WTC11 (cell line): ENCODE measurements at regions not wholly inside any gene's neighbourhood (a gene's known extent, or its start where the extent isn't known, plus 50 kb on each side); places are given as distances from the start of the nearest gene placed in this dataset.
A peak's percentile ranks its signal among the peaks of the same experiment; 100 is the strongest.

Experiments
- ATAC-seq: fragments of 200-7000 bp; cut with Tn5 transposase; 2 replicates; pipeline ENCODE4 v1.10.0; 2021; ENCODE audit warnings: mild to moderate bottlenecking, moderate library complexity
- CTCF ChIA-PET: fragments of 300-600 bp; sonication (Branson Sonifier 250); formaldehyde crosslinking; loops from one replicate; lab custom pipeline; 2021; ENCODE audit warnings: antibody characterized with exemption; lab: Charles Lee
- POLR2A ChIA-PET: fragments of 350-600 bp; sonication (Branson Sonifier 250); formaldehyde crosslinking; loops from one replicate; lab custom pipeline; 2021; ENCODE audit warnings: antibody characterized with exemption; lab: Charles Lee
- DNase-seq: peaks from one replicate; pipeline ENCODE4 v3.0.0; 2021; ENCODE audit warnings: low spot score
- H3K27ac Mint-ChIP-seq: 2 replicates; pipeline ENCODE4 v1.8.0; 2021; ENCODE audit warnings: mixed read lengths
- H3K27me3 Mint-ChIP-seq: 2 replicates; pipeline ENCODE4 v1.8.0; 2021; ENCODE audit warnings: low read depth, mild to moderate bottlenecking, moderate library complexity, mixed read lengths
- H3K36me3 Mint-ChIP-seq: 2 replicates; pipeline ENCODE4 v1.8.0; 2021; ENCODE audit warnings: mixed read lengths
- H3K4me1 Mint-ChIP-seq: 2 replicates; pipeline ENCODE4 v1.8.0; 2022; ENCODE audit warnings: mixed read lengths
- H3K4me3 Mint-ChIP-seq: 2 replicates; pipeline ENCODE4 v1.8.0; 2021; ENCODE audit warnings: mild to moderate bottlenecking, moderate library complexity, mixed read lengths
- H3K9me3 Mint-ChIP-seq: 2 replicates; pipeline ENCODE4 v1.8.0; 2021; ENCODE audit warnings: mixed read lengths
- GABPB1 ChIP-seq: sonication (generic); formaldehyde crosslinking; IDR thresholded peaks from 2 replicates; pipeline ENCODE4 v1.8.1; 2023; ENCODE audit warnings: mild to moderate bottlenecking, missing genetic modification reagents
- GTF2I ChIP-seq: fragments of 250-450 bp; sonication (Bioruptor Pico); conservative IDR thresholded peaks from 2 replicates; pipeline ENCODE4 v1.4.0; 2021; ENCODE audit warnings: mild to moderate bottlenecking
- HMGA2 ChIP-seq: fragments of 250-450 bp; sonication (Bioruptor Pico); IDR thresholded peaks from 2 replicates; pipeline ENCODE4 v1.4.0; 2021; ENCODE audit warnings: mild to moderate bottlenecking, moderate library complexity
- JUN ChIP-seq: sonication (generic); formaldehyde crosslinking; IDR thresholded peaks from 2 replicates; pipeline ENCODE4 v1.8.0; 2023; ENCODE audit warnings: mild to moderate bottlenecking, missing genetic modification reagents
- TEAD1 ChIP-seq: sonication (generic); formaldehyde crosslinking; IDR thresholded peaks from 2 replicates; pipeline ENCODE4 v1.8.0; 2022; ENCODE audit warnings: mild to moderate bottlenecking, missing genetic modification reagents
- TEAD4 ChIP-seq: sonication (generic); formaldehyde crosslinking; IDR thresholded peaks from 2 replicates; pipeline ENCODE4 v1.8.0; 2022; ENCODE audit warnings: mild to moderate bottlenecking, missing genetic modification reagents
- ZBTB21 ChIP-seq: sonication (generic); formaldehyde crosslinking; IDR thresholded peaks from 2 replicates; pipeline ENCODE4 v1.8.1; 2023; ENCODE audit warnings: mild to moderate bottlenecking, missing genetic modification reagents, borderline replicate concordance
- ZNF396 ChIP-seq: fragments of 250-450 bp; sonication (Bioruptor Pico); IDR thresholded peaks from 2 replicates; pipeline ENCODE4 v1.8.0; 2021; ENCODE audit warnings: mild to moderate bottlenecking, moderate library complexity, borderline replicate concordance
- TF ChIP-seq, protein P1 (sequence below): sonication (generic); formaldehyde crosslinking; conservative IDR thresholded peaks from 2 replicates; pipeline ENCODE4 v1.8.1; 2023; ENCODE audit warnings: mild to moderate bottlenecking, low read depth, missing genetic modification reagents, moderate library complexity
- TF ChIP-seq, protein P2 (sequence below): sonication (generic); formaldehyde crosslinking; IDR thresholded peaks from 2 replicates; pipeline ENCODE4 v1.8.1; 2023; ENCODE audit warnings: mild to moderate bottlenecking, missing genetic modification reagents
- TF ChIP-seq, protein P3 (sequence below): fragments of 250-450 bp; sonication (Bioruptor Pico); conservative IDR thresholded peaks from 2 replicates; pipeline ENCODE4 v1.9.0; 2021; ENCODE audit warnings: mild to moderate bottlenecking
- TF ChIP-seq, protein P4 (sequence below): sonication (generic); formaldehyde crosslinking; IDR thresholded peaks from 2 replicates; pipeline ENCODE4 v1.8.0; 2022; ENCODE audit warnings: mild to moderate bottlenecking, missing genetic modification reagents
- TF ChIP-seq, protein P5 (sequence below): sonication (generic); formaldehyde crosslinking; IDR thresholded peaks from 2 replicates; pipeline ENCODE4 v1.8.0; 2023; ENCODE audit warnings: missing genetic modification reagents, mild to moderate bottlenecking, borderline replicate concordance

DNA sequence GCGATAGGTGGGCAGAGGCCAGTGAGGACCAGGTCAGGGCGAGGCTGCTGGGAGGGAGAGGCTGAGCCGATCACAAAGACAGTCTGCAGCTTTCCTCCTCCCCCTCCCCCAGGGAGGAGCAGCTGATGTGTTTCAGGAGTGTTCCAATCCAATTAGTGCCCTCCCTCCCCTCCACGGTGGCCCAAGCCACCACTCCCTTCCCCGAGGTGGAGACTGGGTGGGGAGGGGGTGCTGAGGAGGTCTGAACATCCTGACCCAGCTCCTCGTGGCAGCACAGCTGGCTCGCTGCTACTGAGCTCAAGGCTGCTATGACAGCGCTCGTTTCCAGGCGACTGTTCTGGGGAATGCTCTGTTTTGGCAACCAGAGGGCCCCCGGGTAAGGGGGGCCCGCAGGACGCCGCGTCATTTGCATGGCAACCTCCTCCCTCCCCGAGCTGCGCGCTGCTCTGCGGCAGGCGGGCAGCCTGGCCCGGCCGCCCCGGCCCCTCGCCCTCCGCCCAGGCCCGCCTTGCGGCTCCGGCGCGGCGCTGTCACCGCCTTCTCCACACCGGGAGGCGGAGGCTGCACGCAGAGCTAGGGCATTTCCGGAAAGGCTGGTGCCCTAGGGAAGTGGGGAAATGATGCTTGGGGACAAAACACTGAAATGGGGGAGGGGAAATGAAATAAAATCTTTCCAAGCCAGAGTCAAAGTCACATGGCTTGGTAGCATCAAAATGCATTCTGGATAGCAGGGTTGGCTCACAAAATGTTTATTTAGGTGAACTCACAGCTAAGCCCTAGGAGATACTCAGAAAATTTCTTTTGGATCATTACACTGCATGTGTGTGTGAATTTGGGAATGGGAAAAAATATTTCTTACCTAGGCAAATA lies 67.4 kb upstream of the PIM1 start (continued):
- no peak for TF ChIP-seq ZBTB21 (CRISPR knock-in tag)
- TF ChIP-seq, protein P1, sequence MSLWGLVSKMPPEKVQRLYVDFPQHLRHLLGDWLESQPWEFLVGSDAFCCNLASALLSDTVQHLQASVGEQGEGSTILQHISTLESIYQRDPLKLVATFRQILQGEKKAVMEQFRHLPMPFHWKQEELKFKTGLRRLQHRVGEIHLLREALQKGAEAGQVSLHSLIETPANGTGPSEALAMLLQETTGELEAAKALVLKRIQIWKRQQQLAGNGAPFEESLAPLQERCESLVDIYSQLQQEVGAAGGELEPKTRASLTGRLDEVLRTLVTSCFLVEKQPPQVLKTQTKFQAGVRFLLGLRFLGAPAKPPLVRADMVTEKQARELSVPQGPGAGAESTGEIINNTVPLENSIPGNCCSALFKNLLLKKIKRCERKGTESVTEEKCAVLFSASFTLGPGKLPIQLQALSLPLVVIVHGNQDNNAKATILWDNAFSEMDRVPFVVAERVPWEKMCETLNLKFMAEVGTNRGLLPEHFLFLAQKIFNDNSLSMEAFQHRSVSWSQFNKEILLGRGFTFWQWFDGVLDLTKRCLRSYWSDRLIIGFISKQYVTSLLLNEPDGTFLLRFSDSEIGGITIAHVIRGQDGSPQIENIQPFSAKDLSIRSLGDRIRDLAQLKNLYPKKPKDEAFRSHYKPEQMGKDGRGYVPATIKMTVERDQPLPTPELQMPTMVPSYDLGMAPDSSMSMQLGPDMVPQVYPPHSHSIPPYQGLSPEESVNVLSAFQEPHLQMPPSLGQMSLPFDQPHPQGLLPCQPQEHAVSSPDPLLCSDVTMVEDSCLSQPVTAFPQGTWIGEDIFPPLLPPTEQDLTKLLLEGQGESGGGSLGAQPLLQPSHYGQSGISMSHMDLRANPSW = no peak
- TF ChIP-seq JUN (CRISPR knock-in tag) = no peak
- TF ChIP-seq GTF2I = no peak
- TF ChIP-seq, protein P2, sequence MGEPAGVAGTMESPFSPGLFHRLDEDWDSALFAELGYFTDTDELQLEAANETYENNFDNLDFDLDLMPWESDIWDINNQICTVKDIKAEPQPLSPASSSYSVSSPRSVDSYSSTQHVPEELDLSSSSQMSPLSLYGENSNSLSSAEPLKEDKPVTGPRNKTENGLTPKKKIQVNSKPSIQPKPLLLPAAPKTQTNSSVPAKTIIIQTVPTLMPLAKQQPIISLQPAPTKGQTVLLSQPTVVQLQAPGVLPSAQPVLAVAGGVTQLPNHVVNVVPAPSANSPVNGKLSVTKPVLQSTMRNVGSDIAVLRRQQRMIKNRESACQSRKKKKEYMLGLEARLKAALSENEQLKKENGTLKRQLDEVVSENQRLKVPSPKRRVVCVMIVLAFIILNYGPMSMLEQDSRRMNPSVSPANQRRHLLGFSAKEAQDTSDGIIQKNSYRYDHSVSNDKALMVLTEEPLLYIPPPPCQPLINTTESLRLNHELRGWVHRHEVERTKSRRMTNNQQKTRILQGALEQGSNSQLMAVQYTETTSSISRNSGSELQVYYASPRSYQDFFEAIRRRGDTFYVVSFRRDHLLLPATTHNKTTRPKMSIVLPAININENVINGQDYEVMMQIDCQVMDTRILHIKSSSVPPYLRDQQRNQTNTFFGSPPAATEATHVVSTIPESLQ (CRISPR knock-in tag) = no peak
- TF ChIP-seq, protein P3, sequence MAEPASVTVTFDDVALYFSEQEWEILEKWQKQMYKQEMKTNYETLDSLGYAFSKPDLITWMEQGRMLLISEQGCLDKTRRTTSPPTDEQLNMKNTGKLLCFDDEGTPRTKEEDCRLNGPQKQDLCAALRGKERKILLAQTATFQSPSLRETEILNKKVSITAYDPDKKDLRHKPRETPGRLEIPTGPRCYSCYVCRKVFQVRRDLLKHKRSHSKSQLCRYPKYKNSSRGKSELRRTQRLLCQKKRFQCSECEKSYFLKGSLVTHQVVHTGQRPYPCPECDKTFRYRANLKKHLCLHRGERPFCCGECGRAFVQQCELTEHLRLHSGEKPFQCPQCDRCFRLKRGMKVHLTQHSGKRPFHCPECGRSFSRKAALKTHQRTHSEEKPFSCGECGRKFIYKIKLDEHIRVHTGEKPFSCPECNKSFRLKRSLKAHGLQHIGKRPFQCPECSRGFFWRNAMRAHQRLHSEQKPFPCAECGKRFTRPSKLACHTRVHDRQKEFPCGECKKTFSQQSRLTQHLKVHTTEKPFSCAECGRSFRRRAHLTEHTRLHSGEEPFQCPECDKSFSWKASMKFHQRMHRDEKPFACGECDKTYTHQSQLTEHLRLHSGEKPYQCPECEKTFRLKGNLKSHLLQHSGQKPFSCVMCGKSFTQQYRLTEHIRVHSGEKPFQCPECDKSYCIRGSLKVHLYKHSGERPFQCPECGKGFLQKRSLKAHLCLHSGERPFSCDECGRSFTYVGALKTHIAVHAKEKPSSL (CRISPR knock-in tag) = no peak
- TF ChIP-seq TEAD4 = no peak
- no peak for TF ChIP-seq ZNF396 (CRISPR knock-in tag)
- TF ChIP-seq HMGA2 (CRISPR knock-in tag) = no peak
- 0 out of 2 replicates have a peak, but pooled peaks have one; percentile 62 for TF ChIP-seq TEAD1 (CRISPR knock-in tag)
- TF ChIP-seq GABPB1 = no peak

DNA sequence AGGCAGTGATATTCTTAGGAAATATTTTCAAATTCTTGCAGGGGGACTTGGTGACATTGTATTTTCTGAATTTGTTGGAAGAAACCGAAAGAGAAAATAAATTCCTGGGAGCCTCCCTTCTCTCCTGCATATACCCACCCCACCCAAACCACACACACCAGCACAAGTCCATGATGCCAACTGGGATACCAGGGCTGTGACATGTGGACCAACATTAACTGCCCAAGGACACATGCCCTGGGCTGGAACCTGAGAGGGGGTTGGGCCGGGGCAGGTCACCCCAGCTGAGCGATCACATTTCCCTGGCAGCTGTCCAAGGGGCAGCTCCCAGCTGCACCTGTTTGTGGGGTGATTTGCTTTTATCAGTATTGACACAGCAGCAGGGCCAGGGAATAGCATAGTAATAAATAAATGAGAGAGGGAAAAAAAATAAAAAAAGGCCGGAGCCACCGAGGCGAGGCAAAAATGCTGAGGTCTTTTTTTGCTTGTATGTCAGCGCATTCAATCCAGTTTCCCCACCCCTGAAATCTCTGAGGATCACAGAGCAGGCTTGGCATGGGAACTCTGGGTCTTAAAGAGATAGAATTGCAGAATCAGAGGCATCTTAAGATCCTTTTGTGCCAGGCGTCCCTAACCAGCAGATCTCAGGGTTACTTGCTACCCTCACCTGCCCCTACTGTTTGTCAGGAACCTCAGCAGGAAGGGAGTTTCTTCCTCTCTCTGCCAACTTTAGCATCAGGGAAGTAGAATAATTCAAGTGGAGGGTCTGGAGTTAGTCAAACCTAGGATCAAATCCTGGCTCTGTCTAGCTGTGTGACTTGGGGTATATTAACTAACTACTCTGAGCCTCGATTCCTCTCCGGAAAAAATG lies 66.5 kb upstream of the PIM1 start:
- peak; percentile 3; the same call in 1 of the 2 replicates for ATAC-seq
- TF ChIP-seq, protein P4, sequence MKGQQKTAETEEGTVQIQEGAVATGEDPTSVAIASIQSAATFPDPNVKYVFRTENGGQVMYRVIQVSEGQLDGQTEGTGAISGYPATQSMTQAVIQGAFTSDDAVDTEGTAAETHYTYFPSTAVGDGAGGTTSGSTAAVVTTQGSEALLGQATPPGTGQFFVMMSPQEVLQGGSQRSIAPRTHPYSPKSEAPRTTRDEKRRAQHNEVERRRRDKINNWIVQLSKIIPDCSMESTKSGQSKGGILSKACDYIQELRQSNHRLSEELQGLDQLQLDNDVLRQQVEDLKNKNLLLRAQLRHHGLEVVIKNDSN (CRISPR knock-in tag) = peak; percentile 49; the same call in 1 of the 2 replicates
- TF ChIP-seq, protein P5, sequence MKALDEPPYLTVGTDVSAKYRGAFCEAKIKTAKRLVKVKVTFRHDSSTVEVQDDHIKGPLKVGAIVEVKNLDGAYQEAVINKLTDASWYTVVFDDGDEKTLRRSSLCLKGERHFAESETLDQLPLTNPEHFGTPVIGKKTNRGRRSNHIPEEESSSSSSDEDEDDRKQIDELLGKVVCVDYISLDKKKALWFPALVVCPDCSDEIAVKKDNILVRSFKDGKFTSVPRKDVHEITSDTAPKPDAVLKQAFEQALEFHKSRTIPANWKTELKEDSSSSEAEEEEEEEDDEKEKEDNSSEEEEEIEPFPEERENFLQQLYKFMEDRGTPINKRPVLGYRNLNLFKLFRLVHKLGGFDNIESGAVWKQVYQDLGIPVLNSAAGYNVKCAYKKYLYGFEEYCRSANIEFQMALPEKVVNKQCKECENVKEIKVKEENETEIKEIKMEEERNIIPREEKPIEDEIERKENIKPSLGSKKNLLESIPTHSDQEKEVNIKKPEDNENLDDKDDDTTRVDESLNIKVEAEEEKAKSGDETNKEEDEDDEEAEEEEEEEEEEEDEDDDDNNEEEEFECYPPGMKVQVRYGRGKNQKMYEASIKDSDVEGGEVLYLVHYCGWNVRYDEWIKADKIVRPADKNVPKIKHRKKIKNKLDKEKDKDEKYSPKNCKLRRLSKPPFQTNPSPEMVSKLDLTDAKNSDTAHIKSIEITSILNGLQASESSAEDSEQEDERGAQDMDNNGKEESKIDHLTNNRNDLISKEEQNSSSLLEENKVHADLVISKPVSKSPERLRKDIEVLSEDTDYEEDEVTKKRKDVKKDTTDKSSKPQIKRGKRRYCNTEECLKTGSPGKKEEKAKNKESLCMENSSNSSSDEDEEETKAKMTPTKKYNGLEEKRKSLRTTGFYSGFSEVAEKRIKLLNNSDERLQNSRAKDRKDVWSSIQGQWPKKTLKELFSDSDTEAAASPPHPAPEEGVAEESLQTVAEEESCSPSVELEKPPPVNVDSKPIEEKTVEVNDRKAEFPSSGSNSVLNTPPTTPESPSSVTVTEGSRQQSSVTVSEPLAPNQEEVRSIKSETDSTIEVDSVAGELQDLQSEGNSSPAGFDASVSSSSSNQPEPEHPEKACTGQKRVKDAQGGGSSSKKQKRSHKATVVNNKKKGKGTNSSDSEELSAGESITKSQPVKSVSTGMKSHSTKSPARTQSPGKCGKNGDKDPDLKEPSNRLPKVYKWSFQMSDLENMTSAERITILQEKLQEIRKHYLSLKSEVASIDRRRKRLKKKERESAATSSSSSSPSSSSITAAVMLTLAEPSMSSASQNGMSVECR (CRISPR knock-in tag) = no peak
- peak; percentile 29; the same call in 1 of the 2 replicates for TF ChIP-seq GABPB1
- DNase-seq = peak; percentile 58
- Mint-ChIP-seq H3K27me3 (no peaks in the 10 kb centered on the region; the same call in 1 of the 2 replicates), H3K36me3 (no peaks in the 10 kb centered on the region), H3K4me3 (peak overlapping the region; percentile 56), H3K4me1 (peaks cover 62% of the 10 kb centered on the region), H3K9me3 (no peaks in the 10 kb centered on the region), H3K27ac (peak overlapping the region; percentile 94)
- ChIA-PET POLR2A (interaction anchor here (0.5 to 4.0 kb wide), 12 partner anchors 7 to 67 kb away, joined by 3 to 38 read pairs (median 6); partner anchors contain the start of gene PIM1), CTCF (interaction anchor here (0.5 to 3.9 kb wide), 18 partner anchors 15 to 107 kb away, joined by 3 to 37 read pairs (median 6); partner anchors contain the start of genes FGD2 and PIM1)
